ENCODE measurements at regions not wholly inside any gene's neighbourhood (a gene's known extent, or its start where the extent isn't known, plus 50 kb on each side); places are given as distances from the start of the nearest gene placed in this dataset.

GRCh38 chr13:80009760-80010159 lies 331.2 kb downstream of the SPRY2 start:
- H2AFZ ChIP-seq (replicated peaks; ENCODE audit: low read length, poor library complexity) = no peak overlapping the region

More at GRCh38 chr13:80009760-80010159, 331.2 kb downstream of the SPRY2 start:
- Histone ChIP-seq H3K23ac (ENCODE audit: low read depth, low read length) (no peak overlapping the region), H3K9ac (ENCODE audit: low read depth, low read length) (no peak overlapping the region), H3K36me3 (ENCODE audit: control insufficient read depth, insufficient read depth, low read length) (no peaks in the 10 kb centered on the region), H3K9me1 (ENCODE audit: insufficient read depth, low read length) (no peaks in the 10 kb centered on the region; the same call in 1 of the 2 replicates), H2BK15ac (ENCODE audit: low read depth, low read length) (no peak overlapping the region), H4K20me1 (ENCODE audit: insufficient read depth, low read length) (no peaks in the 10 kb centered on the region), H3K4me2 (ENCODE audit: low read depth, low read length) (no peak overlapping the region), H4K91ac (ENCODE audit: insufficient read depth, low read depth, low read length) (no peak overlapping the region), H3K9me3 (ENCODE audit: control insufficient read depth, insufficient read depth, low read length) (no peaks in the 10 kb centered on the region), H3K14ac (replicated peaks; ENCODE audit: low read depth, low read length) (no peak overlapping the region), H3K4me3 (ENCODE audit: insufficient read depth, low read depth, low read length) (no peak overlapping the region), H3K79me1 (ENCODE audit: low read depth in 1 of 2, low read length in 2 of 2) (no peaks in the 10 kb centered on the region), H2BK20ac (ENCODE audit: low read depth, low read length) (no peak overlapping the region), H2BK120ac (ENCODE audit: low read depth, low read length) (no peak overlapping the region), H3K4ac (ENCODE audit: low read depth, low read length) (no peak overlapping the region), H4K5ac (ENCODE audit: low read depth, low read length) (no peak overlapping the region), H2BK5ac (ENCODE audit: low read depth, low read length, poor library complexity, severe bottlenecking) (no peak overlapping the region), H3K56ac (ENCODE audit: extremely low read depth, insufficient read depth, low read length) (no peak overlapping the region), H3K18ac (ENCODE audit: low read depth, low read length) (no peak overlapping the region), H3K4me1 (ENCODE audit: control insufficient read depth, insufficient read depth, low read length) (peaks cover 2% of the 10 kb centered on the region; the same call in 1 of the 2 replicates), H3K27ac (ENCODE audit: insufficient read depth, low read length) (no peak overlapping the region), H4K8ac (ENCODE audit: low read depth in 2 of 2, low read length in 2 of 2) (no peak overlapping the region), H2AK5ac (ENCODE audit: low read depth, low read length) (no peak overlapping the region), H2AK9ac (replicated peaks; ENCODE audit: low read depth, low read length, poor library complexity) (no peak overlapping the region), H3K27me3 (ENCODE audit: control insufficient read depth, insufficient read depth, low read length) (no peaks in the 10 kb centered on the region)
- ChIA-PET POLR2A (ENCODE audit: unreplicated experiment) (no interaction called here), CTCF (no interaction called here)
- DNase-seq (no peak), ATAC-seq (ENCODE audit: low read depth) (no peak)
- no TSS peak for BruUV-seq (replicated peaks)
- intact Hi-C loops (cut with micrococcal nuclease) (no loop called here), dilution Hi-C loops (cut with HindIII; ENCODE audit: low sequenced_read_pairs, unreplicated experiment) (no loop called here), in situ Hi-C loops (cut with MboI; ENCODE audit: low sequenced_read_pairs) (no loop called here)
- TF ChIP-seq CHD1 (IDR thresholded peaks at IDR 0.05; ENCODE audit: low read depth, low read length) (no peak), MXI1 (IDR thresholded peaks at IDR 0.05; ENCODE audit: borderline replicate concordance, low read depth, low read length) (no peak), NFE2L2 (IDR thresholded peaks at IDR 0.05; ENCODE audit: low read depth, low read length) (no peak), BHLHE40 (IDR thresholded peaks at IDR 0.05; ENCODE audit: low read depth, low read length) (no peak)

Measured in IMR-90 (cell line).